Breast epithelium (tissue), 4 donors: ENCODE measurements at regions not wholly inside any gene's neighbourhood (a gene's known extent, or its start where the extent isn't known, plus 50 kb on each side); places are given as distances from the start of the nearest gene placed in this dataset.
A peak's percentile ranks its signal among the peaks of the same experiment; 100 is the strongest.

Experiments
- DNase-seq, 2 donors: peaks; one replicate each; pipeline ENCODE4 v3.0.0-alpha.2; 2019; ENCODE audit warnings: low spot score in 2 of 2
- H3K27ac ChIP-seq, 2 donors: fragments of 200-600 bp; sonication (generic) in 1 of 2; one replicate each; pipeline ENCODE4 v1.5.1; 2016 to 2019; ENCODE audit warnings: mild to moderate bottlenecking in 1 of 2
- H3K27me3 ChIP-seq, 2 donors: fragments of 200-600 bp; sonication (generic) in 1 of 2; one replicate each; pipeline versions ENCODE4 v1.5.1 to v1.6.0; 2017 to 2019; ENCODE audit warnings: control low read depth in 1 of 2, mild to moderate bottlenecking in 1 of 2
- H3K36me3 ChIP-seq: fragments of 200-600 bp; one replicate; pipeline ENCODE4 v1.5.1; 2019
- H3K4me1 ChIP-seq, 2 donors: fragments of 200-600 bp; sonication (generic); one replicate each; pipeline ENCODE4 v1.5.1; 2016 to 2019; ENCODE audit warnings: control low read depth in 1 of 2
- H3K4me3 ChIP-seq, 3 donors: fragments of 200-600 bp; sonication (generic); 1 replicate in 2 of 3; 2 replicates in 1 of 3; pipeline ENCODE4 v1.5.1; 2016 to 2019; ENCODE audit warnings: mild to moderate bottlenecking in 3 of 3, moderate library complexity in 2 of 3
- H3K9me3 ChIP-seq, 2 donors: fragments of 200-600 bp; sonication (generic) in 1 of 2; one replicate each; pipeline ENCODE4 v1.5.1; 2016 to 2019; ENCODE audit warnings: control low read depth in 1 of 2
- POLR2A ChIP-seq: fragments of 450-650 bp; IDR thresholded peaks from one replicate; pipeline ENCODE4 v1.6.1; 2016; ENCODE audit warnings: antibody characterized with exemption, mild to moderate bottlenecking, moderate library complexity
- POLR2AphosphoS5 ChIP-seq, 3 donors: sonication (generic); formaldehyde crosslinking; IDR thresholded peaks; one replicate each; pipeline ENCODE4 v1.6.1; 2017; ENCODE audit warnings: antibody characterized with exemption in 3 of 3
- intact Hi-C: fragments of 100-400 bp; cut with DNase I; formaldehyde crosslinking; loops from one replicate; pipeline ENCODE4 v1.15.1; 2023; ENCODE audit warnings: low total_unique reads
- TF ChIP-seq, protein P1 (sequence below), 3 donors: fragments of 450-650 bp; IDR thresholded peaks; one replicate each; pipeline ENCODE4 v1.5.1; 2016 to 2017; ENCODE audit warnings: antibody characterized with exemption in 3 of 3, mild to moderate bottlenecking in 3 of 3, moderate library complexity in 3 of 3

DNA sequence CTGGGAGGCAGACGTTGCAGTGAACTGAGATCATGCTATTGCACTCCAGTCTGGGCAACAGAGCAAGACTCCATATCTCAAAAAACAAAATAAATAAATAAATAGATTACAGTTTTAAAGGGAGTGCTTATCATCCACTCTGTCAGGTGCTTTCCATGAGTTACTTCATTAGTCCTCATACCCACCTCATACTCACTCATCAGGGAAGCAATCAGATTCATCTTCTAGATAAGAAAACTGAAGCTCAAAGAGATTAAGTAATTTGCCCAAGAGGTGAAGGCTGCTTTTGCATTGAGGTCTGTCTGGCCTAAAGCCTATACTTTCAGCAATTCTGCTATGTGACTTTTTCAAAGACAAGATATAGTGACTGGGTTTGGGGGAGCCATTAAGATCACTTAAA is 101.0 kb downstream of the RASSF10 start:
- no peaks in the 10 kb centered on the region for H3K27me3 ChIP-seq
- no peak overlapping the region for H3K27ac ChIP-seq
- no peak for DNase-seq
- H3K9me3 ChIP-seq = no peaks in the 10 kb centered on the region
- intact Hi-C loops = loop anchor here (10.0 kb wide), 1 partner anchor 125 kb away; no protein-coding TSS in a partner anchor
- TF ChIP-seq POLR2AphosphoS5 (IDR thresholded peaks at IDR 0.05) = no peak
- H3K4me1 ChIP-seq = no peaks in the 10 kb centered on the region
- H3K4me3 ChIP-seq = no peak overlapping the region
- no peaks in the 10 kb centered on the region for H3K36me3 ChIP-seq

DNA sequence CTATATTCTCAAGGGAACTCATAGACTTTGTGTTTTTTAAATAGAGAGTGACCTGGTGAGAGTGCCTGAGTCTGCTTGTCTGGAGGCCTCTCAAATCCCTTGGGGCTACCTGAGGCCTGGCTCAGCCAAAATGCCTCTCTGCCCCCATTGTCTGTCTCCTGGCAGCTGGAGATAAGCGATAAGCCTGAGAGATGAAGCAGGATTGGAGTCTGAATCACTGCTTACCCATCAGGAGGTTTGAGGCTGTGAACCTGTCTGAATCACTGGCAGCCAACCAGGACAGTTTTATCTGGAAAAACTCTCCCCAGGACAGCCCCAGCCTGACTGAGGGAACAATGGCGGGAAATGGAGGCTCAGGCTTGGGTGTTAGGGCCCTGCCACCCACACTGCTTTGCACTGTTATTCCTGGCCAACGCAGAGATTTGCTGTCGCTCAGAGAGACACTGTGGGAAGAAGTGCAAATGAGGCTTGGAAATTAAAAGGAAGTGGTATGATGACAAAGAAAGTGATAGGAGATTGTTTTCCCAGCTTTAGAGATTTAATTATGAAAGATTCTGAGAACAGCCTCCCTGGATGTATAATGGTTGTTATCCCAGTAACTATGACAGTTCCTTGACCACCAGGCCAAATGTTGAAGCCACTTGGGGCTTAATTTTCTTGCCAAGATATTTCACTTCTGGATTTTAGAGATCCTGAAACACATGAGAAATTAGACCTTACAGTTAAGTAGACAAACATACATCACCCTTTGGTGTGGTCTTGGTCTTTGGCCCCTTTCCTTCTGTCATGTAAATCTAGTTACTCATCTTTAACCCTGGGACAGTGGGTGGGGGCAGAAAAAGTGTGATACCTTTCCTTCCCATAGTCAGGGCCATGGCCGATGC is 102.1 kb downstream of the RASSF10 start:
- DNase-seq = no peak
- intact Hi-C loops = loop anchor here (10.0 kb wide), 1 partner anchor 126 kb away; no protein-coding TSS in a partner anchor
- no peaks in the 10 kb centered on the region for H3K9me3 ChIP-seq
- no peaks in the 10 kb centered on the region for H3K27me3 ChIP-seq
- no peak for TF ChIP-seq POLR2AphosphoS5 (IDR thresholded peaks at IDR 0.05)
- TF ChIP-seq POLR2A = no peak
- TF ChIP-seq, protein P1, sequence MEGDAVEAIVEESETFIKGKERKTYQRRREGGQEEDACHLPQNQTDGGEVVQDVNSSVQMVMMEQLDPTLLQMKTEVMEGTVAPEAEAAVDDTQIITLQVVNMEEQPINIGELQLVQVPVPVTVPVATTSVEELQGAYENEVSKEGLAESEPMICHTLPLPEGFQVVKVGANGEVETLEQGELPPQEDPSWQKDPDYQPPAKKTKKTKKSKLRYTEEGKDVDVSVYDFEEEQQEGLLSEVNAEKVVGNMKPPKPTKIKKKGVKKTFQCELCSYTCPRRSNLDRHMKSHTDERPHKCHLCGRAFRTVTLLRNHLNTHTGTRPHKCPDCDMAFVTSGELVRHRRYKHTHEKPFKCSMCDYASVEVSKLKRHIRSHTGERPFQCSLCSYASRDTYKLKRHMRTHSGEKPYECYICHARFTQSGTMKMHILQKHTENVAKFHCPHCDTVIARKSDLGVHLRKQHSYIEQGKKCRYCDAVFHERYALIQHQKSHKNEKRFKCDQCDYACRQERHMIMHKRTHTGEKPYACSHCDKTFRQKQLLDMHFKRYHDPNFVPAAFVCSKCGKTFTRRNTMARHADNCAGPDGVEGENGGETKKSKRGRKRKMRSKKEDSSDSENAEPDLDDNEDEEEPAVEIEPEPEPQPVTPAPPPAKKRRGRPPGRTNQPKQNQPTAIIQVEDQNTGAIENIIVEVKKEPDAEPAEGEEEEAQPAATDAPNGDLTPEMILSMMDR (IDR thresholded peaks at IDR 0.05) = no peak
- no peak overlapping the region for H3K4me3 ChIP-seq
- peak overlapping the region in 1 of 2 donors; percentile 46 for H3K27ac ChIP-seq
- no peaks in the 10 kb centered on the region for H3K36me3 ChIP-seq
- H3K4me1 ChIP-seq = no peaks in the 10 kb centered on the region

DNA sequence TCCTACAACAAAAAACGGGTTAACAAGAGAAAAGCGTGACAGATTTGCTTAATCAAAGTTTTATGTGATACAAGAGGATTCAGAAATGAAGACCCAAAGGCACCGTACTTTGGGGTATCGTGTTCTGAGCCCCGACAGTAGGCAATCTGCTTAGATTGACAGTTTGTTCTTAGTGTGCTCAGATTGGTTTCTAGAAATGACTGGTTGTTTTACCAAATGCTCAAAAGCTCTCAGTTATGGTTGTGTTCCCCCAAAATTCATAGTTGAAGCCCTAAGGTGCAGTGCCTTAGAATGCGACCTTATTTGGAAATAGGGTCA is 102.7 kb downstream of the RASSF10 start:
- no peak for DNase-seq
- Histone ChIP-seq H3K27me3 (no peaks in the 10 kb centered on the region), H3K9me3 (no peaks in the 10 kb centered on the region), H3K27ac (no peak overlapping the region), H3K4me3 (no peak overlapping the region), H3K36me3 (no peaks in the 10 kb centered on the region), H3K4me1 (no peaks in the 10 kb centered on the region)
- intact Hi-C loops = loop anchor here (10.0 kb wide), 1 partner anchor 127 kb away; no protein-coding TSS in a partner anchor
- TF ChIP-seq POLR2AphosphoS5 (IDR thresholded peaks at IDR 0.05) (no peak), POLR2A (no peak)
- TF ChIP-seq, protein P1 (IDR thresholded peaks at IDR 0.05) = no peak

DNA sequence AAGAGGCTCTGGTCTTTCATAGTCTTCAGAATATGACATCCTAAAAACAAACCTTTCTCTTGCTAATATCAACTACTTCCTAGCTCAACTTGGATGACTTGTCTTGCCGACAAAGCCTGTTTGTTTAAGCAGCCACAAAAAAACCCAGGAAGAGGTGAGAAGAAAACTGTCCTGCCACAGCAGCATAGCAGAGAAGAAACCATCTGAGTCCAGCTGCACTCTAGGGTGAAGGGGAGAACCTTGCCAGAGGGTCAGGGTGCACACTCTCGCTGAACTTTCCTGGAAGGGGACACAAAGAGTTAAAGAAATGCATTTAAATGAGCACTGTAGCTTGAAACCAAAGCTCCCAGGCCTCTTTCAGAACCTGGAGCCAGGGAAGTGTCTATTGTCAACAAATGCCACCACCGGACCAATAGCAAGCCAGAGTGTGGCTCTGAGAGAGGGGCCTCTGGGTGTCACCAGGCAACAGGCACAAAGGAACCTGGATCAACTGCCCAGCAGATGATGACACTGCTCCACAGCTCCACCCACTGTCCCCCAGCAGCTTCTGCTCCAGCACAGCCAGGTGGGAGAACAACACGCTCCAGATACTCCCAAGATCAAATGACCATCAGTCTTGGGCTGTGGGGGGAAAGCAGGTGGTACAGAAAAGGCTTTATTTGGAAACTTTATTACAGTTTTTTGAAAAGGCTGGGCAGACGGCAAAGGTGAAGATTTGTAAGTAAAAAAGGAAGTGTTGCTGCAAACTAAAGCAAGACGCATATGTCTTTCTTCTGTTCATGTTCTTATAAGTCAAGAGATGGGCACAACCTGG is 105.7 kb downstream of the RASSF10 start:
- H3K9me3 ChIP-seq = no peaks in the 10 kb centered on the region
- no peaks in the 10 kb centered on the region for H3K36me3 ChIP-seq
- intact Hi-C loops = loop anchor here (10.0 kb wide), 1 partner anchor 130 kb away; no protein-coding TSS in a partner anchor
- no peak overlapping the region for H3K4me3 ChIP-seq
- H3K27ac ChIP-seq = peak overlapping the region in 1 of 2 donors; percentile 44
- TF ChIP-seq, protein P1 (IDR thresholded peaks at IDR 0.05) = peak in 1 of 3 donors; percentile 13
- no peak for TF ChIP-seq POLR2AphosphoS5 (IDR thresholded peaks at IDR 0.05)
- peak; percentile 29 to 61 for DNase-seq
- no peaks in the 10 kb centered on the region for H3K4me1 ChIP-seq
- no peaks in the 10 kb centered on the region for H3K27me3 ChIP-seq

DNA sequence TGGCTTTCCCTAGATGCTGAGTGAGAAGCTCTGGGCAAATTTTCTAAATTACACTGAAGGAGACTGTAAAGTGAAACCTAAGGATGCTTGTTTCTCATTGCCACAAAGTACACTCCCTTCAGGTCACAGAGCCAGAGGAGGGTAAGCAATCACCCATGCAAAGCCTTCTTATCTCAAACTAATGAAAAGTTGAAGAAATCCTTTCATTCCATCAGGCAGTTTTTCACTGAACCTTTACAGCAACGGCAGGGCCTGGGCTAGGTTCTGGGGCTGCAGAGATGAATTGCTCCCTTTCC is 106.2 kb downstream of the RASSF10 start:
- intact Hi-C loops = loop anchor here (10.0 kb wide), 1 partner anchor 131 kb away; no protein-coding TSS in a partner anchor
- H3K27me3 ChIP-seq = no peaks in the 10 kb centered on the region
- TF ChIP-seq POLR2AphosphoS5 (IDR thresholded peaks at IDR 0.05) (no peak), POLR2A (no peak)
- TF ChIP-seq, protein P1 (IDR thresholded peaks at IDR 0.05) = no peak
- no peaks in the 10 kb centered on the region for H3K9me3 ChIP-seq
- no peaks in the 10 kb centered on the region for H3K36me3 ChIP-seq
- no peak for DNase-seq
- no peaks in the 10 kb centered on the region for H3K4me1 ChIP-seq
- peak overlapping the region in 1 of 2 donors; percentile 1 for H3K27ac ChIP-seq
- H3K4me3 ChIP-seq = no peak overlapping the region
